ENCODE measurements at regions not wholly inside any gene's neighbourhood (a gene's known extent, or its start where the extent isn't known, plus 50 kb on each side); places are given as distances from the start of the nearest gene placed in this dataset.

GRCh38 chr9:73034962-73035361, 82.1 kb upstream of the ALDH1A1 start:
- intact Hi-C loops (cut with DNase I), result loop anchor here (2.0 to 5.0 kb wide), 2 partner anchors 48 to 147 kb away; no protein-coding TSS in a partner anchor

GRCh38 chr9:73031350-73031749, 78.5 kb upstream of the ALDH1A1 start:
- no peak for DNase-seq (ENCODE audit: low spot score in 2 of 2)
- no peak overlapping the region for H3K27ac ChIP-seq
- no peaks in the 10 kb centered on the region for H3K9me3 ChIP-seq
- no peak for TF ChIP-seq CTCF (IDR thresholded peaks at IDR 0.05)
- H3K36me3 ChIP-seq, result no peaks in the 10 kb centered on the region
- H3K4me1 ChIP-seq, result peaks cover 0 to 5% of the 10 kb centered on the region in 2 donors
- H3K27me3 ChIP-seq, result no peaks in the 10 kb centered on the region
- intact Hi-C loops (cut with DNase I), result no loop called here
- H3K4me3 ChIP-seq, result no peak overlapping the region

More at GRCh38 chr9:73034962-73035361, 82.1 kb upstream of the ALDH1A1 start:
- H3K36me3 ChIP-seq, result no peaks in the 10 kb centered on the region
- peaks cover 0 to 24% of the 10 kb centered on the region in 2 donors for H3K4me1 ChIP-seq
- no peaks in the 10 kb centered on the region for H3K27me3 ChIP-seq
- no peak overlapping the region for H3K27ac ChIP-seq
- no peak for DNase-seq (ENCODE audit: low spot score in 2 of 2)
- H3K9me3 ChIP-seq, result no peaks in the 10 kb centered on the region
- H3K4me3 ChIP-seq, result no peak overlapping the region
- peak in 2 of 3 experiments; percentile 27 to 41 for TF ChIP-seq CTCF (IDR thresholded peaks at IDR 0.05)

GRCh38 chr9:73030370-73031030, 77.6 kb upstream of the ALDH1A1 start:
- no peak for DNase-seq (ENCODE audit: low spot score in 2 of 2)
- no peaks in the 10 kb centered on the region for H3K36me3 ChIP-seq
- H3K27me3 ChIP-seq, result no peaks in the 10 kb centered on the region
- intact Hi-C loops (cut with DNase I), result no loop called here
- no peak for TF ChIP-seq CTCF (IDR thresholded peaks at IDR 0.05)
- no peak overlapping the region for H3K4me3 ChIP-seq
- H3K4me1 ChIP-seq, result peaks cover 0 to 2% of the 10 kb centered on the region in 2 donors
- no peaks in the 10 kb centered on the region for H3K9me3 ChIP-seq
- no peak overlapping the region for H3K27ac ChIP-seq

- Histone ChIP-seq H3K4me3 (no peak overlapping the region), H3K27me3 (no peaks in the 10 kb centered on the region), H3K4me1 (no peaks in the 10 kb centered on the region), H3K9me3 (no peaks in the 10 kb centered on the region), H3K36me3 (no peaks in the 10 kb centered on the region), H3K27ac (no peak overlapping the region)
- intact Hi-C loops (cut with DNase I), result no loop called here
- TF ChIP-seq CTCF (IDR thresholded peaks at IDR 0.05), result no peak
- DNase-seq (ENCODE audit: low spot score in 2 of 2), result no peak
Observed at GRCh38 chr9:73029346-73029745, 76.5 kb upstream of the ALDH1A1 start.

GRCh38 chr9:73026375-73026774, 73.5 kb upstream of the ALDH1A1 start:
- no peak for TF ChIP-seq CTCF (IDR thresholded peaks at IDR 0.05)
- H3K4me1 ChIP-seq, result no peaks in the 10 kb centered on the region
- H3K9me3 ChIP-seq, result no peaks in the 10 kb centered on the region
- no peak overlapping the region for H3K4me3 ChIP-seq
- H3K36me3 ChIP-seq, result no peaks in the 10 kb centered on the region
- intact Hi-C loops (cut with DNase I), result no loop called here
- no peak overlapping the region for H3K27ac ChIP-seq
- H3K27me3 ChIP-seq, result no peaks in the 10 kb centered on the region
- no peak for DNase-seq (ENCODE audit: low spot score in 2 of 2)

All from ascending aorta (tissue), 2 donors.